CD1c-positive myeloid dendritic cell (primary cell): ENCODE measurements at regions not wholly inside any gene's neighbourhood (a gene's known extent, or its start where the extent isn't known, plus 50 kb on each side); places are given as distances from the start of the nearest gene placed in this dataset.
A peak's percentile ranks its signal among the peaks of the same experiment; 100 is the strongest.
"Not testable (repeated sequence)": the region's sequence is repeated elsewhere in the genome, so short reads cannot be mapped to it uniquely, and the experiment has no call there.

ENCODE experiments used
- DNase-seq: peaks from one replicate; pipeline ENCODE4 v3.0.0-alpha.2; 2016; ENCODE audit errors: extremely low spot score

DNA sequence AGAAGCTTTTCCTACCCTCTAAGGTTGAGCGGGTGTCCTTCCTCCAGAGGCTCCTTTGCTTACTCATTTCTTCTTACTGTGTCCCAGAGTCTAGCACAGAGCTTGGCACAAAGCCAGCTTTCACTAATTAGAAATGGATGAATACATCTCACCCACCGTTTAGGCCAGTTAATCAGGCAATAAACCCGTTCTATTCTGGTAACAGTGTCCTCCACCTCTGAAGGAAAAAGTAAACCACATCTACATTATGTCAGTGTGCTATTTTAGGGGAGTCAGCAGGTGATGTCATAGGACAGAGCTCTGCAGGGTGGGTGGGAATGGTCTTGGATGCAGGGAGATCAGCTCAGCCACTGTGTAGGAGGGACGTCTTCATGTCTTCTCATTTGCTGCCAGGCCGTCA, 109.2 kb downstream of the OSTF1 start:
- DNase-seq = no peak

- DNase-seq = no peak
Observed at GRCh38 chr9:75198436-75198835, 110.1 kb downstream of the OSTF1 start.

DNA sequence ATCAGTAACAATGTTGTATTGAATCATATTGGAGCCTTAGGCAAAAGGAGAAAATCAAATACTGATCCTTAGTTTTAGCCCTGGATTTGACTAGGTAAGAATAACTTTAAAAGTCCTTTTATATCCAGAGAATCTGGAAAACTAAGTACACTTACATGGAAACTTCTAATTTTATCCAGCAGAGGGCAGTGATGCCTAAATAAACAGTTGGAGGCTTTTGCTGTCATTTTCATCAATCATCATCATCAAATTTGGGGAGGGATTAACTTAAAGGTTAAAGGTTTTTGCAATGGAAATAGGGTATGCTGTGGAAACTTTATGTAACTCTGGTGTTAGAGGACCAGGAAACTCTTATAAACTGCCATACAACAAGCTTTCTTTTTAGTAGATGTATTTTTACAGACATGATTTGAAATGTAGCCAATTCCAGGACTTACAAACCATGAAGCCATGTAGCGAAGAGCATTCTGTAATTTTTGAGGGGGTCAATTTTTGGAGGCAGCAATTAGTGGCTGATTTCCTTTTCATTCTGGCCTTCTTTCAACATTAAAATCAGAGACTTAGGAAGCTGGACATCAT, 112.7 kb downstream of the OSTF1 start:
- DNase-seq = peak; percentile 66

- no peak for DNase-seq
Observed at GRCh38 chr9:75201480-75202209, 113.3 kb downstream of the OSTF1 start.

- DNase-seq = not testable (repeated sequence)
Observed at GRCh38 chr9:75207997-75208396, 119.7 kb downstream of the OSTF1 start.

- no peak for DNase-seq
Observed at GRCh38 chr9:75210215-75210614, 121.9 kb downstream of the OSTF1 start.

DNA sequence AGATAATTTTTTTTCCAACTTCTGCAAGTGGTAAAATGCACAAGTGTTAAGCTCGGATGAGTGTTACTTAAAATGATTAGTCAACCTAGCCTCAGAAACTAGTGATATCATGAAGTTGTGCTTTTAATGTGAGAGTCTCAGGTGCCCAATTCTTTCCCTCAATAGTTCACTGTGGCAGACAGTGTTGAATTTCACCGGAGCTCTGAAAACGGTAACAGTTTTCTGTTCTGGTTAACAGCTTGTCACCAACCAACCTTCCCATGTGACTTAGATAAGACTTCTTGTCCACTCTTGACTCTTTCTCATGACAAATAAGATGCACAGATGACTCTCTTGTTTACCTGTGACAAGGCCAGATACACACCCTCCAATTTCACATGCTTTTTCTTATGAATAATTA, 125.5 kb downstream of the OSTF1 start:
- DNase-seq = no peak

DNA sequence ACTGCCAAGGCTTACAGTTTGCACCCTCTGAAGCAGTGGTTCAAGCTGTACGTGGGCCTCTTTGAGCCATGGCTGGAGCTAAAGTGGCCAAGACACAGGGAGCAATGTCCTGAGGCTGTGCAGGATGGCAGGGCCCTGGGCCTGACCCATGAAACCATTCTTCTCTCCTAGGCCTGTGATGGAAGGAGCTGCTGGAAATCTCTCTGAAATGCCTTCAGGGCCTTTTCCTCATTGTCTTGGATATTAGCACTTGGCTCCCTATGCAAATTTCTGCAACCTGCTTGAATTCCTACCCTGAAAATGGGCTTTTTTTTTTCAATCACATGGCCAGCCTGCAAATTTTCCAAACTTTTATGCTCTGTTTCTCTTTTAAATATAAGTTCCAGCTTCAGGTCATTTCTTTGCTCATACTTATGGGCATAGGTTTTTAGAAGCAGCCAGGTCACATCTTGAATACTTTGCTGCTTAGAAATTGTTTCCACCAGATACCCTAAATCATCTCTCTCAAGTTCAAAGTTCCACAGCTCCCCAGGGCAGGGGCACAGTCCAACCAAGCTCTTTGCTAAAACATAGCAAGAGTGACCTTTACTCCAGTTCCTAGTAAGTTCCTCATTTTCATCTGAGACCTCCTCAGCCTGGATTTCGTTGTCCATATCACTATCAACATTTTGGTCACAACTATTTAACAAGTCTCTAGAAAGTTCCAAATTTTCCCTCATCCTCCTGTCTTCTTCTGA, 138.3 kb downstream of the OSTF1 start:
- DNase-seq = no peak

DNA sequence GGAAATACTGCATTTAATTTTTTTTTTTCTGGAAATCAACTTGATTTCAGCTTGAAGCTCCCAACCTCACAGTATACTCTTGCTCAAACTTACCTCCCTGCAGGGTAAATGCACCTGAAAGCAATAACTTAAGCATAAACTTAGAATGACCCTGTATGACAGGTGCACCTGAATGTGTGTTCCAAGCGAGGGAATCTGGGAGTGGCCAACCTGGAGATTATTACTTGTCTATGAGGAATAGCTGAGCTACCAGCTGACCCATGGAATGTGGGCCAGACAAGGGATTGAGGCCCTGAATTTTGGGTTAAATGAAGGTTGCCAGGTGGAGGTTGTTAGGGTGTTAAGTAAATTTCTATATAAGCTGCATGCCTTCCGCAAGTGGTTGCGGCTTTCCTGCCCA, 140.6 kb downstream of the OSTF1 start:
- no peak for DNase-seq

GRCh38 chr9:75229605-75230332, 141.5 kb downstream of the OSTF1 start:
- no peak for DNase-seq

DNA sequence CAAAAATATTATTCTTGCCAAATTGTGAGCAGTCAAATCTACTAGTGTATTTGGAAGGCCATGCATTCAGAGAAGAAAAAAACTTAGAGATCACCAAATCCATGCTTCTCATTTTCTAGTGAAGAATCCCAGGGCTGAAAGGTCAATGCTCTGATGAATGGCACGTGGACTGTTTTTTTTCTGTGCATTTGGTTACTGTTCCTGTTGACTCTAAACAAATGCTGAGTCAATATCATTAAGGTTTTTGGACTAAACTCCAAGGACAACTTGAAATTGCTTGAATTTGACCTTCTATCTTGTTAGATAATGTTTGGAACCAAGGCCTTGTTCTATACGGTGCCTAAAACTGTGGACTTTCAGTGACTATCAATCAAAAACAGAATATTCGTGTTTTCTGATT, 142.2 kb downstream of the OSTF1 start:
- DNase-seq = no peak

- DNase-seq = no peak
Observed at GRCh38 chr9:75231167-75231566, 142.9 kb downstream of the OSTF1 start.

DNA sequence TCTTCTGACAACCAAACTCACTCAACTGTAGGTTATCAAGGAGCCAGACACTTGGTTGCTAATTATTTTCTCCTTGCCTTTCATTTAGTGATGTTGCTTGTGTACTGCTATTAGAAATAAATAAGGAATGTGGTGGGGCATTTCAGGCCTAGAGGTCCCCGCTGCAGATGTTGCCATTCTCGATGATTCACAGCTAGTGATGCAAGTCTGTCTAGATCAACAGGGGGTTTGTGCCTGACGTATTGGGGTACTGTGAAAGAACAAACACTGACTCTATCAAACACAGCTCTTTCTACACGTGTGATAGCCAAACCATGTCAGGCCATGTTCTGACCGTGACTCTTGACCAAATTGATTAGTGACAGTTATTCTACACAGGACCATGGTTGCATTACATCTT, 144.7 kb downstream of the OSTF1 start:
- DNase-seq = no peak

DNA sequence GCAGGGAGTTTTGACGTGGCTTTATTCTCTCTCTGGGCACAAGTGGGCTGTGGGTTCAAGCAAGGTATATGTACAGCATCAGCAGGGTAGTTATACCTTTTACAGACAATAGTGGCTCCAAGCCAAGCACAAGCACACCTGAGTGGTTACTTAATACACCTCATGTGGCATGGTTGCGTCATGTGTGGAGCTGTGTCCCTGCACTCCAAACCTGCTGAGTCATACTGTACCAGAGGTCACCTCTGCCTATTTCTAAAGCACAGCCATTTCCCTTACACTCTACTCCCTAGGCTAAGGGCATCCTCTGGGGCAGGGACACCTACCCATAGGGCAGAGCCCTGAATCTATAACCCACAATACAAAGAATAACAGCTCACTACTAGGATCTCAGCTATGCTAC, 147.3 kb downstream of the OSTF1 start:
- DNase-seq = no peak

- DNase-seq = peak; percentile 55
Observed at GRCh38 chr9:75238311-75238976, 150.1 kb downstream of the OSTF1 start.

DNA sequence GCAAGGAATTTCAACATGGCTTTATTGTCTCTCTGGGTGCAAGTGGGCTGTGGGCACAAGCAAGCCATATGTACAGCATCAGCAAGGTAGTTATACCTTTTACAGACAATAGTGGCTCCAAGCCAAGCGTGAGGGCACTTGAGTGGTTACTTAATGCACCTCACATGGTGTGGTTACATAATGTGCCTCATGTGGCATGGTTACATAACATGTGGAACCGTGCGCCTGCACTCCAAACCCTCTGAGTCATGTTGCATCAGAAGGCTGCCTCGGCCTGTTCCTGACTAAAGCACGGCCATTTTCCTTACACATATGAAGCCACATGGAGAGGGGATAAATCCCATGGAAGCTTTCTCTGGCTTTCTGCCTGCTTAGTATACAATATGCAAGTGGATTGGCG, 150.9 kb downstream of the OSTF1 start:
- peak; percentile 66 for DNase-seq

GRCh38 chr9:75242426-75242825, 154.1 kb downstream of the OSTF1 start:
- peak; percentile 23 for DNase-seq

GRCh38 chr9:75246949-75247348, 158.6 kb downstream of the OSTF1 start:
- DNase-seq = no peak

GRCh38 chr9:75265525-75265972, 177.2 kb downstream of the OSTF1 start:
- peak; percentile 67 for DNase-seq

- no peak for DNase-seq
Observed at GRCh38 chr9:75269197-75269596, 180.9 kb downstream of the OSTF1 start.

DNA sequence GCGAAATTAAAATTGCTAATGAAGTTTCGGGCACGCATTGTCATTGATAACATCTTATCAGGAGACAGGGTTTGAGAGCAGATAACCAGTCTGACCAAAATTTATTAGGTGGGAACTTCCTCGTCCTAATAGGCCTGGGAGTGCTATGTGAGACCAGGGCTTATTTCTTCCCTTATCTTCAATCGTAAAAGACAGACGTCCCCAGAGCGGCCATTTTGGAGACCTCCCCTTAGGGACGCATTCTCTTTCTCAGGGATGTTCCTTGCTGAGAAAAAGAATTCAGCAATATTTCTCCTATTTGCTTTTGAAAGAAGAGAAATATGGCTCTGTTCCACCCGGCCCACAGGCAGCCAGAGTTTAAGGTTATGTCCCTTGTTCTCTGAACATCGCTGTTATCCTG, 184.7 kb downstream of the OSTF1 start:
- not testable (repeated sequence) for DNase-seq

DNA sequence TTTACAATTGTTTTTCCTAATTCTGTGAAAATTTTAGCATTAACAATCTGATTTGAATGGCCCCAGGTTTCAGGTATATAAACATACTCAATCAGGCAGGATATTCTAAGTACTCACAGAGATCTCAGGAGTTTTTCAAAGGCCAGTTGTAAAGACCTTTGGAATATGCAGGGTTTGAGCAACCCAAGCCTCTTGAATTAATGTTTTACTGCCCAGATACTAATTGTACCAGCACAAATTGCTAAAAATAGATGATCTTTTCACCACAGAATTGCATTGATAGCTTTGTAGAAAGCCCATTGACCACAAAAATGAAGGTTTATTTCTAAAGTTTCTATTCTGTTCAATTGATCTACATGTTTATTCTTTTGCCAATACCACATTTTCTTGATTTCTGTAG, 186.5 kb downstream of the OSTF1 start:
- DNase-seq = no peak
